Calu3 (cell line): ENCODE measurements at regions not wholly inside any gene's neighbourhood (a gene's known extent, or its start where the extent isn't known, plus 50 kb on each side); places are given as distances from the start of the nearest gene placed in this dataset.
A peak's percentile ranks its signal among the peaks of the same experiment; 100 is the strongest.

Experiments
- BruUV-seq: library from RNA; stranded (reverse); fragments of 400-500 nt; replicated peaks from 2 replicates; lab custom pipeline; 2021; lab: Mats Ljungman, UMichigan
- CTCF ChIA-PET: fragments of 300-600 bp; sonication (Branson Sonifier 250); formaldehyde crosslinking; loops from one replicate; lab custom pipeline; 2022; ENCODE audit warnings: antibody characterized with exemption; lab: Charles Lee
- DNase-seq: peaks from one replicate; pipeline ENCODE4 v3.0.0; 2022
- H3K27ac Mint-ChIP-seq: one replicate; pipeline ENCODE4 v1.8.0; 2022; ENCODE audit warnings: mixed read lengths; ENCODE audit not compliant: unreplicated experiment
- H3K27me3 Mint-ChIP-seq: one replicate; pipeline ENCODE4 v1.8.0; 2022; ENCODE audit warnings: mixed read lengths; ENCODE audit not compliant: unreplicated experiment
- H3K36me3 Mint-ChIP-seq: one replicate; pipeline ENCODE4 v1.8.0; 2022; ENCODE audit warnings: mild to moderate bottlenecking, moderate library complexity, mixed read lengths; ENCODE audit not compliant: insufficient read depth, unreplicated experiment
- H3K4me1 Mint-ChIP-seq: one replicate; pipeline ENCODE4 v1.8.0; 2022; ENCODE audit warnings: mild to moderate bottlenecking, low read depth, mixed read lengths; ENCODE audit not compliant: unreplicated experiment
- H3K4me3 Mint-ChIP-seq: one replicate; pipeline ENCODE4 v1.8.0; 2022; ENCODE audit warnings: mild to moderate bottlenecking, low read depth, moderate library complexity, mixed read lengths; ENCODE audit not compliant: unreplicated experiment
- H3K9me3 Mint-ChIP-seq: one replicate; pipeline ENCODE4 v1.8.0; 2022; ENCODE audit warnings: low read depth, mixed read lengths; ENCODE audit not compliant: unreplicated experiment
- intact Hi-C: fragments of 100-400 bp; cut with micrococcal nuclease; formaldehyde crosslinking; loops from one replicate; pipeline ENCODE4 v1.10.0; 2022; ENCODE audit not compliant: unreplicated experiment
- TF ChIP-seq, protein P1 (sequence below): fragments of 200-600 bp; IDR thresholded peaks from one replicate; pipeline ENCODE4 v1.8.0; 2022; ENCODE audit warnings: antibody characterized with exemption; ENCODE audit not compliant: unreplicated experiment

DNA sequence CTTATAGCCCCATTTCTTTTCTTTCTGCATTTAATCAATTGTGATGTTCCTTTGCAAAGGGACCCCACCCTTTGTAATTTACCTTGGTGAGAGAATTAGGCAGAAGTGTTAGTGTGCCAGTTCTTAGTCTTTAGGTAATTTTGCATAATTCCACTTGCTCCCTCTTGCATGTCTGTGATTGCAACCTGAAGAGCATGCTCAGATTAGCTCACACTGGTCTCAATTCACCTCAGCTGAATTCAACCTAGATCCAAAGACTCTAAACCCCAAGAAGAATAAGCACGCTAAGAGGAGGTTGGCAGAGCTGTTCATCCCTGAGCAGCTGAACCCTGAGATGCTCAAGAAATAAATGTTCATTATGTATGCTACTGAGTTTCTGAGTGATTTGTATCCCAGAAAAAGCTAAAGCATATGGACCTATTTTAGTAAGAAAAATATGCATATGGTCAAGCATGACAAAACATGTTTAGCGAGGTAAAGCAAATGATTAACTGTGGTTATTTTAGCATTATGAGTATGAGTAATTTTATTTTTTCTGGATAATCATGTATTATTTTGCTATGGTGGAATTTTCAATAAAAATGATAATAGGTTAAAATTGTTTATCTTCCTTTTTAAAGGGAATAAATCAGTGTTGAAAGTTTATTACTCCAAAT lies 299.2 kb upstream of the ZSWIM2 start:
- TF ChIP-seq, protein P1, sequence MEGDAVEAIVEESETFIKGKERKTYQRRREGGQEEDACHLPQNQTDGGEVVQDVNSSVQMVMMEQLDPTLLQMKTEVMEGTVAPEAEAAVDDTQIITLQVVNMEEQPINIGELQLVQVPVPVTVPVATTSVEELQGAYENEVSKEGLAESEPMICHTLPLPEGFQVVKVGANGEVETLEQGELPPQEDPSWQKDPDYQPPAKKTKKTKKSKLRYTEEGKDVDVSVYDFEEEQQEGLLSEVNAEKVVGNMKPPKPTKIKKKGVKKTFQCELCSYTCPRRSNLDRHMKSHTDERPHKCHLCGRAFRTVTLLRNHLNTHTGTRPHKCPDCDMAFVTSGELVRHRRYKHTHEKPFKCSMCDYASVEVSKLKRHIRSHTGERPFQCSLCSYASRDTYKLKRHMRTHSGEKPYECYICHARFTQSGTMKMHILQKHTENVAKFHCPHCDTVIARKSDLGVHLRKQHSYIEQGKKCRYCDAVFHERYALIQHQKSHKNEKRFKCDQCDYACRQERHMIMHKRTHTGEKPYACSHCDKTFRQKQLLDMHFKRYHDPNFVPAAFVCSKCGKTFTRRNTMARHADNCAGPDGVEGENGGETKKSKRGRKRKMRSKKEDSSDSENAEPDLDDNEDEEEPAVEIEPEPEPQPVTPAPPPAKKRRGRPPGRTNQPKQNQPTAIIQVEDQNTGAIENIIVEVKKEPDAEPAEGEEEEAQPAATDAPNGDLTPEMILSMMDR: no peak
- BruUV-seq: no TSS peak
- intact Hi-C loops: no loop called here

DNA sequence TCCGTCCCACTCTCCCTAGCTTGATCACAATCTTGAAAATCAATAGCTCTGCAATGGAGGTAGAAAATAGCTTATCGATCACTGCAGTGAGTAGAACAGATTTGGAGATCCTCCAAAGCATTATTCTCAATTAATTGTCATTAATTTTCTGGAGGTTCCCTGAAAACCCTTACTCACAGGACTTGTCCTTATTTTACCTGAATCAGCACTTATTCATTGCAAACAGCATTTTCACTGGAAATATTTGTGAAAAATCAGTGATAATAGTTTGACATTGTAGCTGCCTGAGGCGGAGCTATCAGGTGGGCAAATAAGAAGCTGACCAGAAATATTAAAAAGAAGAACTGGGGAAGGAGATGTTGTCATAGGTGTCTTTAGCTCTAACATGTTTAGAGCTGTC lies 294.6 kb upstream of the ZSWIM2 start:
- H3K4me1 Mint-ChIP-seq: no peaks in the 10 kb centered on the region
- BruUV-seq: no TSS peak
- TF ChIP-seq, protein P1: no peak
- H3K9me3 Mint-ChIP-seq: no peaks in the 10 kb centered on the region
- H3K4me3 Mint-ChIP-seq: no peak overlapping the region
- H3K36me3 Mint-ChIP-seq: no peaks in the 10 kb centered on the region
- no peak for DNase-seq
- no peak overlapping the region for H3K27ac Mint-ChIP-seq
- no peaks in the 10 kb centered on the region for H3K27me3 Mint-ChIP-seq
- CTCF ChIA-PET: no interaction called here
- intact Hi-C loops: no loop called here

More for the DNA sequence above, 299.2 kb upstream of the ZSWIM2 start:
- Mint-ChIP-seq H3K27me3 (no peaks in the 10 kb centered on the region), H3K4me1 (no peaks in the 10 kb centered on the region), H3K4me3 (no peak overlapping the region), H3K36me3 (no peaks in the 10 kb centered on the region), H3K9me3 (no peaks in the 10 kb centered on the region), H3K27ac (no peak overlapping the region)
- DNase-seq: no peak
- CTCF ChIA-PET: interaction anchor here (0.7 kb wide), 1 partner anchor 10 kb away, joined by 4 read pairs; no protein-coding TSS in a partner anchor

DNA sequence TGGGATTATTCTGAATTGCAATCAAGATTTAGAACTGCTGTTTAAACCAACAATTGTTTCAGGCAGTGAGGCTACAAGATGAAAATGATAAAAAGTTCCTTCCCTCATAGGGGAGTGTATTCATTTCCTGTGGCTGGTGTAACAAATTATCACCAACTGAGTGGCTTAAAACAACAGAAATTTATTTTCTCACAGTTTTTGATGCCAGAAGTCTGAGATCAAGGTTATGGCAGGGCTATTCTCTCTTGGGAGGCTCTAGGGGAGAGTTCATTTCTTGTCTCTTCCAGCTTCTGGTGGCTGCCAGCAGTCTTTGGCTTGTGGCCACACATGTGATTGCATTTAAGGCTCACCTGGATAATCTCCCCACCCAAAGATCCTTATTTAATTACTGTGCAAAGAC lies 290.5 kb upstream of the ZSWIM2 start:
- DNase-seq: no peak
- no peaks in the 10 kb centered on the region for H3K36me3 Mint-ChIP-seq
- BruUV-seq: no TSS peak
- H3K27ac Mint-ChIP-seq: no peak overlapping the region
- H3K4me1 Mint-ChIP-seq: no peaks in the 10 kb centered on the region
- no peaks in the 10 kb centered on the region for H3K9me3 Mint-ChIP-seq
- TF ChIP-seq, protein P1: no peak
- H3K4me3 Mint-ChIP-seq: no peak overlapping the region
- intact Hi-C loops: loop anchor here (5.0 kb wide), 2 partner anchors 158 to 237 kb away; no protein-coding TSS in a partner anchor
- CTCF ChIA-PET: interaction anchor here (1.9 kb wide), 1 partner anchor 309 kb away, joined by 6 read pairs; the partner anchor contains the start of gene CALCRL
- H3K27me3 Mint-ChIP-seq: no peaks in the 10 kb centered on the region

DNA sequence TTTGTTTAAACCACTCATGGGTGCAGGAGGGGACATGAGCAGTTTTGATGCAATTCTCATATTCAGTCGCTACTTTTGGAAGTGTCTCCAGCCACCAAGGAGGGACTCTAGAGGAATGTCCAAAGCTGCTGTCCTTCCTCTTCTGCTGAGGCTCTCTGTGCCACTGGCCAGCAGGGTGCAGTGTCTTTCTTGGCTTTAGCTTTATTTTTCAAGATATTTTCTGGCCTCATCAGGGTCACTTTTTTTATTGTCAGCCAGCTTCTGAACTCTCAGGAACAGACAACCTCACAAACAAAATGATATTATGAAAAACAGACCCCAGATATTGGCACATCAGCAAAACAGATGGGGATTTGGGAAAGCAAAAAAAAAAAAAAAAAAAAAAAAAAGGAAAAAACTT lies 289.3 kb upstream of the ZSWIM2 start:
- no peaks in the 10 kb centered on the region for H3K4me1 Mint-ChIP-seq
- intact Hi-C loops: loop anchor here (1.0 to 5.0 kb wide), 3 partner anchors 159 to 315 kb away; no protein-coding TSS in a partner anchor
- CTCF ChIA-PET: interaction anchor here (0.5 to 1.9 kb wide), 11 partner anchors 10 to 615 kb away, joined by 3 to 6 read pairs (median 4); partner anchors contain the start of gene CALCRL
- H3K4me3 Mint-ChIP-seq: no peak overlapping the region
- TF ChIP-seq, protein P1: peak; percentile 73
- BruUV-seq: no TSS peak
- H3K27me3 Mint-ChIP-seq: no peaks in the 10 kb centered on the region
- H3K9me3 Mint-ChIP-seq: no peaks in the 10 kb centered on the region
- H3K36me3 Mint-ChIP-seq: no peaks in the 10 kb centered on the region
- DNase-seq: peak; percentile 49
- no peak overlapping the region for H3K27ac Mint-ChIP-seq
